K562 (cell line): ENCODE measurements at regions not wholly inside any gene's neighbourhood (a gene's known extent, or its start where the extent isn't known, plus 50 kb on each side); places are given as distances from the start of the nearest gene placed in this dataset.

Experiments used
- ATAC-seq: fragments of 200-7000 bp; cut with Tn5 transposase; 3 replicates; pipeline ENCODE4 v1.9.1; 2020; ENCODE audit warnings: moderate library complexity
- BruUV-seq: library from RNA; stranded (reverse); fragments of 400-500 nt; replicated peaks from 2 replicates; lab custom pipeline; 2021; lab: Mats Ljungman, UMichigan
- CTCF ChIA-PET: fragments of 300-600 bp; formaldehyde crosslinking; extraction: SDS; loops from one replicate; lab custom pipeline; 2021; ENCODE audit warnings: low intra/inter-chr PET ratio; lab: Yijun Ruan, JAX
- POLR2A ChIA-PET: fragments of 300-600, 350-650 bp; sonication (Branson Sonifier 250); formaldehyde crosslinking; extraction: SDS; loops from one replicate; lab custom pipeline; 2021; ENCODE audit warnings: antibody characterized with exemption, inconsistent platforms; lab: Yijun Ruan, JAX
- DNase-seq, 4 experiments: peaks; one replicate each; pipeline versions ENCODE4 v3.0.0 to v3.0.0-alpha.2; 2011 to 2018; ENCODE audit warnings: low spot score in 3 of 4, mixed read lengths in 3 of 4; ENCODE audit errors: extremely low read depth in 1 of 4
- FAIRE-seq: peaks from 2 replicates; lab custom pipeline; 2011; peaks lifted over from hg19 to GRCh38; lab: Jason Lieb, UNC
- H2AFZ ChIP-seq: 2 replicates; pipeline ENCODE4 v1.6.0; 2011; ENCODE audit warnings: low read depth, low read length, control low read depth, inconsistent platforms
- H3K27ac ChIP-seq: fragments of 200-600 bp; 3 replicates; pipeline ENCODE4 v1.8.0; 2011; ENCODE audit warnings: low read depth, mild to moderate bottlenecking, control low read depth, inconsistent platforms, low read length, moderate library complexity, mixed read lengths; ENCODE audit errors: extremely low read depth
- H3K27me3 ChIP-seq, 2 experiments: fragments of 300-600 bp in 1 of 2; 2 replicates in 1 of 2; 3 replicates in 1 of 2; pipeline versions ENCODE4 v1.6.0 to v1.8.0; 2011; ENCODE audit warnings: inconsistent platforms in 2 of 2, low read length in 2 of 2, mild to moderate bottlenecking in 1 of 2, mixed read lengths in 1 of 2, moderate library complexity in 1 of 2; ENCODE audit not compliant: control insufficient read depth in 2 of 2, insufficient read depth in 2 of 2
- H3K36me3 ChIP-seq: fragments of 300-600 bp; 3 replicates; pipeline ENCODE4 v1.8.0; 2011; ENCODE audit warnings: mild to moderate bottlenecking, low read length, inconsistent platforms; ENCODE audit not compliant: control insufficient read depth, insufficient read depth
- H3K4me1 ChIP-seq, 2 experiments: fragments of 200-600 bp in 1 of 2; replicated peaks in 1 of 2; 2 replicates in 1 of 2; 3 replicates in 1 of 2; pipeline versions ENCODE4 v1.5.1 to v1.8.0; 2011; ENCODE audit warnings: inconsistent platforms in 2 of 2, low read length in 2 of 2, mild to moderate bottlenecking in 1 of 2, mixed read lengths in 1 of 2, moderate library complexity in 1 of 2; ENCODE audit not compliant: control insufficient read depth in 2 of 2, insufficient read depth in 2 of 2
- H3K4me2 ChIP-seq: 2 replicates; pipeline ENCODE4 v1.6.1; 2011; ENCODE audit warnings: low read length, control low read depth, inconsistent platforms, mixed read lengths; ENCODE audit not compliant: insufficient read depth
- H3K4me3 ChIP-seq: fragments of 200-600 bp; sonication (generic), shearing (Covaris generic); 2 replicates; pipeline ENCODE4 v1.5.1; 2016; ENCODE audit warnings: control low read depth, inconsistent platforms
- H3K79me2 ChIP-seq: fragments of 200-600 bp; 3 replicates; pipeline ENCODE4 v1.8.0; 2011; ENCODE audit warnings: low read length, inconsistent platforms; ENCODE audit not compliant: control insufficient read depth, insufficient read depth
- H3K9ac ChIP-seq, 2 experiments: 2 replicates each; pipeline versions ENCODE4 v1.6.0 to v1.6.1; 2011; ENCODE audit warnings: low read depth in 2 of 2, low read length in 2 of 2, control low read depth in 1 of 2, inconsistent platforms in 1 of 2, mild to moderate bottlenecking in 1 of 2, mixed read lengths in 1 of 2; ENCODE audit not compliant: insufficient read depth in 1 of 2
- H3K9me1 ChIP-seq: one replicate; pipeline ENCODE4 v1.6.0; 2011; ENCODE audit warnings: inconsistent platforms, mild to moderate bottlenecking, low read length, moderate library complexity; ENCODE audit not compliant: control insufficient read depth, insufficient read depth
- H3K9me3 ChIP-seq: replicated peaks from 2 replicates; pipeline ENCODE4 v1.5.1; 2011; ENCODE audit warnings: low read depth, low read length, inconsistent platforms; ENCODE audit not compliant: control insufficient read depth, insufficient read depth
- H4K20me1 ChIP-seq: replicated peaks from 2 replicates; pipeline ENCODE4 v1.6.1; 2011; ENCODE audit warnings: low read length, inconsistent platforms, mixed read lengths; ENCODE audit not compliant: control insufficient read depth, insufficient read depth
- SIN3A ChIP-seq, 2 experiments: fragments of 150-350 bp in 1 of 2; IDR thresholded peaks; 2 replicates each; pipeline ENCODE4 v1.6.1; 2011 to 2016; ENCODE audit warnings: borderline replicate concordance in 2 of 2, low read depth in 2 of 2, low read length in 2 of 2, mild to moderate bottlenecking in 2 of 2, moderate library complexity in 2 of 2; ENCODE audit not compliant: control insufficient read depth in 1 of 2
- U2AF1 ChIP-seq: fragments of 200-400 bp; formaldehyde crosslinking; optimal IDR thresholded peaks from 2 replicates; pipeline ENCODE3; 2017; ENCODE audit warnings: mild to moderate bottlenecking, low read depth, low read length, moderate library complexity
- ZFP36 ChIP-seq: fragments of 150-350 bp; IDR thresholded peaks from 2 replicates; pipeline ENCODE4 v1.6.1; 2018; ENCODE audit warnings: low read length, low read depth; ENCODE audit not compliant: partially characterized antibody
- ZNF253 ChIP-seq: fragments of 250-450 bp; sonication (Bioruptor Pico); conservative IDR thresholded peaks from 2 replicates; pipeline ENCODE4 v1.6.1; 2021; ENCODE audit warnings: mild to moderate bottlenecking
- WGBS: fragments of 100-300 bp; shearing (Covaris generic); methylation state at CpG from one replicate; pipeline ENCODE4 v1.1.6; 2016; ENCODE audit warnings: low coverage, mixed read lengths; ENCODE audit not compliant: insufficient coverage; ENCODE audit errors: missing lambda C conversion rate; 5-methylcytosine and 5-hydroxymethylcytosine counted together
- in situ Hi-C: fragments of 300-500 bp; cut with MboI; formaldehyde crosslinking; loops from 4 replicates; pipeline ENCODE4 v1.15.0; 2018; ENCODE audit warnings: inconsistent platforms, mixed read lengths
- intact Hi-C: fragments of 100-400 bp; cut with micrococcal nuclease; formaldehyde crosslinking; loops from 2 replicates; pipeline ENCODE4 v1.14.2; 2022

DNA sequence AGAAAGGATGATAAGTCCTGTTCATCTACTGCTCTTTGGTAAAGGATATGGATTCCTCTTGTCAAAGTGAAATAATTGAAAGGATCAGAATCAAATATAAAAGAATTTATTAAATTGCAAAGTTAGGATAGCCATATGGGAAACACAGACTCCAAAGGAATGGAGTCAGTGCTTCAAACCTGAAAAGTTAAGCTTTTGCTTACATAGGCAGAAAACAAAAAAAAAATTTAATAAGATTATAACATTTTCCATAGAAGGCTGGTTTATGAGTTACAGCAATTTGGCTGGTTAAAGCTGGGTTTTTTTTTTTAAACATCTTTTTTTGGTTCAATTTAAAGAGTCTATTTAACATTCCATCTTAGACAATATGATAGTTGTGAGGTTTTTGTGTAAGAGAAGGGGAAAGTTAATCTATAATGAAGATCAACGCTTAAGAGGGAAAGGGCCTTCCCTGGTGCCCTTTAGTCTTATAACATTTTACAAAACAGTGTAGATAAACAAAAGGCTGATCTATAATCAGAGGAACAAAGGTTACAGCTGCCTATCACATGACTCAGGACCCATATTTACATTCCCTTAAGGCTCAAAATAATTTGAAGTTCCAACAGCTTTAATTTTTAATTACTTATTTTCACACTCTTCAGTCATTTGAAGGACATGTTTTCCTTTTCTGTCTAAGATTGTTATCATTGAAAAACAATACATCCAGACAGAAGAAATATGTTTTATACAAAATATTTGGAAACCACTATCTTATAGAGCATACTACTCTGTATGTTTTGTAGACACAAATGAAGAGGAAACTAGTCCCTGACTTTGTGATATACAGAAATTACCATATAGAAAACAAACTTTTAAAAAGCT lies 234.3 kb upstream of the MBL2 start:
- H3K4me1 ChIP-seq, result no peaks in the 10 kb centered on the region
- POLR2A ChIA-PET, result no interaction called here
- in situ Hi-C loops (no loop called here), intact Hi-C loops (no loop called here)
- H3K27ac ChIP-seq, result no peak overlapping the region
- no peak overlapping the region for H3K4me2 ChIP-seq
- ATAC-seq (no peak), FAIRE-seq (no peak), DNase-seq (no peak)
- no peaks in the 10 kb centered on the region for H3K27me3 ChIP-seq
- H4K20me1 ChIP-seq, result no peaks in the 10 kb centered on the region
- H3K36me3 ChIP-seq, result no peaks in the 10 kb centered on the region
- no peak overlapping the region for H2AFZ ChIP-seq
- no peaks in the 10 kb centered on the region; the same call in 1 of the 2 replicates for H3K9me3 ChIP-seq
- H3K4me3 ChIP-seq, result no peak overlapping the region
- H3K79me2 ChIP-seq, result no peaks in the 10 kb centered on the region
- CTCF ChIA-PET, result no interaction called here
- H3K9ac ChIP-seq, result no peak overlapping the region
- TF ChIP-seq SIN3A (IDR thresholded peaks at IDR 0.05; ENCODE audit: borderline replicate concordance in 2 of 2, control insufficient read depth in 1 of 2, low read depth in 2 of 2, low read length in 2 of 2) (no peak), U2AF1 (no peak), ZFP36 (no peak), ZNF253 (CRISPR knock-in tag) (no peak)
- TF ChIP-seq, all 486 proteins: peak for 0
- H3K9me1 ChIP-seq, result no peaks in the 10 kb centered on the region
- BruUV-seq, result no TSS peak
- 0% methylated on average over 1 of the region's 1 CpG for WGBS
